Stimulated activated CD8-positive, alpha-beta memory T cell treated with anti-CD3 and anti-CD28 coated beads, Interleukin-12 subunit alpha, Interleukin-12 subunit beta, amount 100 ng/mL, for 1 hour (primary cell): ENCODE measurements at regions not wholly inside any gene's neighbourhood (a gene's known extent, or its start where the extent isn't known, plus 50 kb on each side); places are given as distances from the start of the nearest gene placed in this dataset.

Experiments
- DNase-seq: peaks from one replicate; pipeline ENCODE4 v3.0.0-alpha.2; 2020; ENCODE audit warnings: low read depth

DNA sequence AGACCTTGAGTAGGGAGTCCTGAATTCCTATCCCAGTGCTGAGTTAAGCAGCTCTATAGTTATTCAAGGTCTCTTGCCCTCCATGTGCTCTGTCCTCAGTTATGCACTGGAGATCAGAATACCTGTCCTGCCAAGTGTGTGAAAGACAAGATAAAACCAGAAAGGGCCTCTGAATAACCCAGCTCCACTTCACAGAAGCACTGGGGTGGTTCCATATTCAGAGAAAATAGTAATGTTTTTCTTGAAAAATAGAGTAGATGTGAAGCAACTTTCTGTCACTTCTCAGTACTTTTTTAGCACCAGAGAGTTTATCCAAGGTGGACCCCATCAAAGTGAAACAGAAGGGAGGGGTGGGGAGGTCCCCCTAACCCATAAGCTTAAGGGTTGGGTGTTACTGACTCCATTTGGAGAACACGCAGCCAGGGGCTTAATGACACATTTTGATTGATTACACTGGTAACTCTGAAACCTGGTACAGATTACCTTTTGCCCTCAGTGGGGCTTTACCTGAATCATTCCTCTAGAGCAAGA is 509.8 kb upstream of the JARID2 start:
- no peak for DNase-seq

DNA sequence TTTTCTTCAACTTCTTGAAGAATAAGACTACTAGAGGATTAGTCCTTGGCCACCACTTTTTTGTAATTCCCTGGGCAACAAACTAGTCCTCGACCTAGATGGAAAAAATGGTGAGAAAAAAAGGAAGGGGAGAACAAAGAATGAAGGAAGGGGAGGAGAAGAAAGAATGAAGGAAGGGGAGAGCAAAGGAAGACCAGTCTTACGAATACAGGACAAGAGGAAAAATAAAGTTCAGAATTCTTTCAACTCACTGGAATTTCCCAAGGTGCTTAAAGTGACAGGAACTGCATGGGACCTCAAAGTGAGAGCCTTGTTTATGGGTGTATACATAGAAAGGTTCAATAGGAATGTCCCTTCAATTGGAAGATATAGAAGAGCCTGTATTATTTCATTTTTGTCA is 509.3 kb upstream of the JARID2 start:
- DNase-seq: no peak

- DNase-seq: no peak
Measured at GRCh38 chr6:14738497-14738896, 507.4 kb upstream of the JARID2 start.

GRCh38 chr6:14738933-14739332 is 506.9 kb upstream of the JARID2 start:
- DNase-seq: no peak

GRCh38 chr6:14739827-14740226 is 506.0 kb upstream of the JARID2 start:
- DNase-seq: no peak

GRCh38 chr6:14742171-14742570 is 503.7 kb upstream of the JARID2 start:
- no peak for DNase-seq

DNA sequence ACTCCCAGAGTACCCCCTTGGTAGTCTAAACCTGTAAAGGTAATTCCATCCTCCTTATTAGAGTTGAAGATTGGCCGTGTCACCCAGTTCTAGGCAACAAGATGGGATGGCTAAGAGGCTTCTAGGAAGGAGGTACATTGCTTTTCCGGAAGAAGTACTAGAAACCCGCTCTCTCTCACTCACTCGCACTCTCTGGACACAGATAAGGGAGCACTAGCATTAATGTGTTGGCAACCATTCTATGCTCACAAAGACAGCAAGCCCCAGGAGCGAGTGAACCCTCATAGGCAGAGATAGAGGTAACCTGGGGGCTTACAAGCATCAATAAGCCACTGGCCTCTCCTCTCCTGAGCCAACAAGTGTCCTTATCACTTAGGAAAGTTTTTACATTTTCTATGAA is 503.2 kb upstream of the JARID2 start:
- DNase-seq: no peak

DNA sequence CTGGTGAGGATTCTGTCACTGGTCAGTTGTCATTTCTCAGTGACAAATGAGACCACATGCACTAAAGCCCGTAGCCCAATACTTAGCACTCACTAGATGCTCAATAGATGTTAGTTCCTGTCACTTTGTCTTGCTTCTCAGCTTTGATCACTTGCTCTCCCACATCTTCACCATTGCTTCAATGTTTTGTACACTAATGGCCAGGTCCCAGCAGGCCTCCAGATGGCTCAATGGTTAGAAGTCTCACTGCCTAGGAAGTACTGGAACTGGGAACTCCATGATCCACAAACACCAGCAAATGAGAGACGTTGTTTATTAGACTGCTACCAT is 502.8 kb upstream of the JARID2 start:
- no peak for DNase-seq

DNA sequence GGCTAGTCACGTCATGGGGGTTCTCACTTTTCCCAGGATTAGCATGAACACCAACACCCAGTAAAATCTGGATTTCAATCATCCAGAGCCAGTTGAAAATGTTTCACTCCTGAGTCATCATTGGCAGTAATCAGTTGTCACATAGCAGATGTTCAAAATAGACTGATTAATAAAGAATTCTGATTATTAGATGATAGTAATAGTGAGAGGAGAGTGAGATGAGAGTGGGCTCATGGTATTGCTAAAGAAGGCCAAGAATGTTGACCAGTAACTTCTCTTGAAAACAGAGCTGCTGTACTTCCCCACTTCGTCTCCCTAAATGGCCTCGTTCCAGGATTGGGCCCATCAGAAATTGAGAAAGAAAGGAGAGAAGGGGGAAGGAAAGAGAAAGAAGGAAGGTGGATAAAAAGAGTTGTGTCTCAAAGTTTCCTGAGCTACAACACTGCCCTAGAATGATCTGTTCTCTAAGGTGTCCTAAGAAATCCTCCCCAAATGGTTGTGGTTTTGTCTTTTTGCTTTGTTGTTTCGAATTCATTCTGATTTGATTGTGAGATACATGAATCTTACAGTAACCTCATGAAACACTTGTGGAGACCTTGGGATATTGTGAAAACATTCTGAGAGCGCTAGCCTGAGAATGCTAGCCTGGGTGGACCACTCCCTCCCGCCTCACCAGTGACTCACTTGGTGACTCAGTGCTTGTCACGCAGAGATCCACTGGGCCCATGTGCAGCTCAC is 502.2 kb upstream of the JARID2 start:
- DNase-seq: peak; percentile 34

- no peak for DNase-seq
Measured at GRCh38 chr6:14744212-14744556, 501.7 kb upstream of the JARID2 start.

DNA sequence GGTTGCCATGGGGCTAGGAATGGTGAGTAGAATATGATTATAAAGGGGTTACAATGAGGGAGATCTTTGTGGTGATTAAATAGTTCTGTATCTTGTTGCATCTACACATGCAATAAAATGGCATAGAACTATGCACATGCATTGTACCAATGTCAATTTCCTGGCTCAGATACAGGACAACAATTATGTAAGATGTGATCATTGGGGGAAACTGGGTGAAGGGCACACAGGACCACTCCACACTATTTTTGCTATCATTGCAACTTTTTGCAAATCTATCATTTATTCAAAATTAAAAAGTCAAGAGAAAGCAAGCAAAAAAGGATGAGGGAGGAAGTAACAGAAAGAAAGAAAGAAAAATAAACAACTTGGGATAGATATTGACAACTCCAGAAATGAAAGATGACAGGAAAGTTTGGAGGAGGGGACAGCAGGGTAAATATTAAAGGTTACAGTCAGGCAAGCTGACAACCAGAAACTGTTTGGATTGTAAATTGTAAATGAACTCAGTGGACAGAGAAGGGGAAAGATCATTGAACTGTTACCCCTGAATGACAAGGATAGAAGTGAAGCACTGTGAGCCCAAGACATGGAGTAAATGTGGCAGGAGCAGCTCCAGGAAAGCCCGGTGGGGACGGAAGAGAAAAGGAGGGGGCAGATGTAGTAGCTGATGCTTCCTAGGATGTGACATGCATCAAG is 499.6 kb upstream of the JARID2 start:
- no peak for DNase-seq

- DNase-seq: no peak
Measured at GRCh38 chr6:14747881-14748520, 497.9 kb upstream of the JARID2 start.

- DNase-seq: no peak
Measured at GRCh38 chr6:14748679-14749078, 497.2 kb upstream of the JARID2 start.

GRCh38 chr6:14750059-14750661 is 495.7 kb upstream of the JARID2 start:
- DNase-seq: no peak

GRCh38 chr6:14751645-14752175 is 494.2 kb upstream of the JARID2 start:
- DNase-seq: no peak

DNA sequence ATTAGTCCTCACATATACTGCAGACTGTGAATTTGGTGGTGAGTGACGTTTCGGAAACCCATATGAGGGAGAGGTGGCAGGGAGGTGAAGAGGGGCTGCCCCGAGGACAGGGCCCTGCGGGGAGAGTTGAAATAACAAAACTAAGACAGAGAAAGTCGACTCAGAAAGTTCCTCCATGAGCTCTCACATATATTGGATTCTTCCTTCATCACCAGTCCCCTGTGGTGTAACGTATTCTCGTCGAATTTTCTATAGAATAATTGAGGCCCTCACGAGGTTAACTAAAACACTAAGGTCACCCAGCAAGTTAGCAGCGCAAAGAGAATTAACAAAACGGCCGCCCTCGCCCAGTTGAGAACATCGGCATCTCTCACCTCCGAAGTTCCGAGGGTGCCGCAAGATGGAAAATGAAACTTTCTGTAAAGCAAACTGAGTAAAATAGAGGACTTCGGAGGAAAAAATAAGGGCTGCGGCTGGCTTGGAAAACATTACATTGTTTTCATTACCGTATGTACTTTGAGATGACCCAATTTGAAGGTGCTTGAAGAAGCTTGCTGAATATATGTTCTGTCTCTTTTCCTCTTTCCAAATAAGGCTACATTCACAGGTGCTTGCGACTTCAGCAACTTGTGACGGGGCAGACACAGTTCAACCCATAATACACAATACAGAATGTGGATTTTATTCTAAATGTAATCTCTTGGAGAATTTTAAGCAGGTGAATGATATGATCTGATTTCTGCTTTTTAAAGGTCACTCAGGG is 490.9 kb upstream of the JARID2 start:
- no peak for DNase-seq

GRCh38 chr6:14756340-14756739 is 489.5 kb upstream of the JARID2 start:
- no peak for DNase-seq

DNA sequence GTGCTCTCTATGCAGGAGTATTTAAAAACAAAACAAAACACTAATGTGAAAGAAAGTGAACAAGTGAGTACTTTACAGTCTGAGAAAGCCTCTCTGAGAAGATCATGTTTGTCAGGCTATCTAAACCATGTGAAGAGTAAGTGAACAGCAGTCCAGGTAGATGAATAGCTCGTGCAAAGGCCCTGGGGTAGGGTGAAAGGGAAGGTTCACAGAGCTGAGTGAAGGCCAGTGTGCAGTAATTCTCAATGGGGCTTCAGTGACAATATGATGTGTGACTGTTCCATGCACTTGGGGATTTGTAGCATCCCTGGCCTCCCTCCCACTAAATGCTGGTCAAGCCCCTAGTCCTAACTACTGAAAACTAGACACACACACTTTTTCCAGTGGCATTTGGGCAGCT is 488.9 kb upstream of the JARID2 start:
- no peak for DNase-seq

DNA sequence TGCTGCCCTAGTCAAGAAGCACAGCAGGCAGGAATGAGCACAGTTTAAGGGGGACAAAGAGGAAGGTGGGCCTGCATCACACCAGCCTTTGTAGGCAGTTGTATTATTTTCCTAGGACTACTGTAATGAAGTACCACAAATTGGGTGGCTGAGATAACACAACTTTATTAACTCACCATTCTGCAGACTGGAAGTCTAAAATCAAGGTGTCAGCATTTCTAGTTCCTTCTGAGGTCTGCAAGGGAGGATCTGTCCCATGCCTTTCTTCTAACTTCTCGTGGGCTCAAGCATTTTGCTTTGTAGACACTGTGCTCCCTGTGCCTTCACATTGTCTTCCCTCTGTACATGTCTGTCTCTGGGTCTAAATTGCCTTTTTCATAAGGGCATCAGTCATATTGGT is 488.5 kb upstream of the JARID2 start:
- no peak for DNase-seq

DNA sequence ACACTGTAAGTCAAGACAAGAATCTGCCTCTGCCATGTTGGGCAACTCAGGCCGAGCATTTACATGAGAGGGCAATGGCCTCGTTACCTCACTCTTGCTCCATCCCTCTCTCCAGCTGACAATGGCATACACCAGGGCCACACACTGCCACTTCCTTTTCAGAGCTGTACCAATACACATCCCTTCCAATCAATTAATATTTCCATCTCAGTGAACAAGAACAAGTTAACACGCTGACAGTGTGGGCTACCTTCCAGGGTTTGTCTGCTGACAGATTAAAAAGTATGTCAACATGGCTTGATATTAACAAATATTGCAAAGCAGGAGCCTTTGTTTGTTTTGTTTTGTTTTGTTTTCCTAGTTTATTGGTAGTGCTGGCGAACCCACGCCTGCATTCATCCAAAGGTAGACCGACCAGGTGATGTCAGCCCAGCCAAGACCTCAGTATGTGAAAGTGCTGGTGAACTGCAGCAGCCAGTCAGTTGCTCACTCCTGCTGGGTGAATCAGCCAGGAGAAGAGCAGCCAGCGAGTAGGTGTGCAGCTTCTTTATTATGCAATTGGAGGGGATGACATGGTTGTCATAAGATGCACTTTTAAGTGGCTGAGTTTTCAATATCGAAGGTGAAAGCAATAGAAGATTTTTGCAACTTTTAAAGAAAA is 487.3 kb upstream of the JARID2 start:
- no peak for DNase-seq

- no peak for DNase-seq
Measured at GRCh38 chr6:14759976-14760672, 485.7 kb upstream of the JARID2 start.
